HEK293T (cell line): ENCODE measurements at regions not wholly inside any gene's neighbourhood (a gene's known extent, or its start where the extent isn't known, plus 50 kb on each side); places are given as distances from the start of the nearest gene placed in this dataset.

Experiments
- BHLHE40 ChIP-seq: fragments of 450-650 bp; IDR thresholded peaks from 2 replicates; pipeline ENCODE4 v1.6.1; 2016; ENCODE audit warnings: mild to moderate bottlenecking, moderate library complexity, borderline replicate concordance
- FOXK2 ChIP-seq: fragments of 450-650 bp; IDR thresholded peaks from 2 replicates; pipeline ENCODE4 v1.6.1; 2016; ENCODE audit warnings: mild to moderate bottlenecking
- FOXM1 ChIP-seq: fragments of 450-650 bp; IDR thresholded peaks from 2 replicates; pipeline ENCODE4 v1.6.1; 2017; ENCODE audit warnings: mild to moderate bottlenecking, borderline replicate concordance
- LEF1 ChIP-seq: fragments of 450-650 bp; IDR thresholded peaks from 2 replicates; pipeline ENCODE4 v1.6.1; 2017; ENCODE audit warnings: mild to moderate bottlenecking, borderline replicate concordance
- SP1 ChIP-seq: fragments of 450-650 bp; IDR thresholded peaks from 2 replicates; pipeline ENCODE4 v1.6.1; 2017
- TARDBP ChIP-seq: fragments of 450-650 bp; IDR thresholded peaks from 2 replicates; pipeline ENCODE4 v1.6.1; 2016
- ZNF384 ChIP-seq: fragments of 450-650 bp; IDR thresholded peaks from 2 replicates; pipeline ENCODE4 v1.6.1; 2016

- TF ChIP-seq SP1 (no peak), TARDBP (no peak), ZNF384 (no peak), BHLHE40 (no peak), FOXK2 (no peak), LEF1 (no peak), FOXM1 (no peak)
These were observed 1044.2 kb upstream of the CDH9 start for GRCh38 chr5:28082610-28083009.
